Trophoblast cell (in vitro differentiated cells and primary cell): ENCODE measurements at regions not wholly inside any gene's neighbourhood (a gene's known extent, or its start where the extent isn't known, plus 50 kb on each side); places are given as distances from the start of the nearest gene placed in this dataset.

Experiments used
- DNase-seq, 2 donors: peaks; one replicate each; pipeline ENCODE4 v3.0.0-alpha.2; 2016
- H2AFZ ChIP-seq: 2 replicates; pipeline ENCODE4 v1.6.1; 2013; ENCODE audit warnings: low read length, moderate library complexity, mild to moderate bottlenecking; ENCODE audit not compliant: insufficient read depth, poor library complexity
- H2AK5ac ChIP-seq: 2 replicates; pipeline ENCODE4 v1.6.1; 2013; ENCODE audit warnings: mild to moderate bottlenecking, low read length
- H2BK120ac ChIP-seq: 2 replicates; pipeline ENCODE4 v1.6.1; 2013; ENCODE audit warnings: low read length, mild to moderate bottlenecking, moderate library complexity; ENCODE audit not compliant: insufficient read depth, poor library complexity
- H2BK12ac ChIP-seq: 2 replicates; pipeline ENCODE4 v1.6.1; 2013; ENCODE audit warnings: mild to moderate bottlenecking, low read length, moderate library complexity
- H2BK5ac ChIP-seq: 2 replicates; pipeline ENCODE4 v1.6.1; 2013; ENCODE audit warnings: low read length, low read depth, moderate library complexity, mild to moderate bottlenecking; ENCODE audit not compliant: poor library complexity
- H3K14ac ChIP-seq: 2 replicates; pipeline ENCODE4 v1.6.1; 2013; ENCODE audit warnings: mild to moderate bottlenecking, low read length
- H3K18ac ChIP-seq: 2 replicates; pipeline ENCODE4 v1.6.1; 2013; ENCODE audit warnings: mild to moderate bottlenecking, low read length
- H3K23ac ChIP-seq: 2 replicates; pipeline ENCODE4 v1.6.1; 2013; ENCODE audit warnings: low read length
- H3K27ac ChIP-seq: 2 replicates; pipeline ENCODE4 v1.5.1; 2013; ENCODE audit warnings: low read depth, mild to moderate bottlenecking, inconsistent platforms, low read length, moderate library complexity
- H3K27me3 ChIP-seq: 2 replicates; pipeline ENCODE4 v1.6.1; 2013; ENCODE audit warnings: inconsistent platforms, mild to moderate bottlenecking, low read length, moderate library complexity; ENCODE audit not compliant: insufficient read depth
- H3K36me3 ChIP-seq, 2 experiments: 1 replicate in 1 of 2; 2 replicates in 1 of 2; pipeline ENCODE4 v1.6.1; 2013; ENCODE audit warnings: low read length in 2 of 2, mild to moderate bottlenecking in 2 of 2, moderate library complexity in 1 of 2; ENCODE audit not compliant: insufficient read depth in 2 of 2, control insufficient read depth in 1 of 2
- H3K4ac ChIP-seq: 2 replicates; pipeline ENCODE4 v1.6.1; 2013; ENCODE audit warnings: low read depth, mild to moderate bottlenecking, low read length, moderate library complexity
- H3K4me1 ChIP-seq, 2 experiments: 1 replicate in 1 of 2; 2 replicates in 1 of 2; pipeline ENCODE4 v1.6.1; 2013; ENCODE audit warnings: low read length in 2 of 2, mild to moderate bottlenecking in 2 of 2, moderate library complexity in 1 of 2; ENCODE audit not compliant: insufficient read depth in 2 of 2, control insufficient read depth in 1 of 2
- H3K4me2 ChIP-seq: 2 replicates; pipeline ENCODE4 v1.6.1; 2013; ENCODE audit warnings: inconsistent platforms, mild to moderate bottlenecking, low read length, moderate library complexity
- H3K4me3 ChIP-seq: 2 replicates; pipeline ENCODE4 v1.5.1; 2013; ENCODE audit warnings: mild to moderate bottlenecking, low read depth, low read length, inconsistent platforms
- H3K79me1 ChIP-seq: one replicate; pipeline ENCODE4 v1.6.1; 2013; ENCODE audit warnings: low read length
- H3K79me2 ChIP-seq: 2 replicates; pipeline ENCODE4 v1.6.1; 2013; ENCODE audit warnings: low read length, mild to moderate bottlenecking; ENCODE audit not compliant: control insufficient read depth, insufficient read depth, poor library complexity
- H3K9ac ChIP-seq: 2 replicates; pipeline ENCODE4 v1.6.1; 2013; ENCODE audit warnings: mild to moderate bottlenecking, low read length
- H3K9me3 ChIP-seq: 2 replicates; pipeline ENCODE4 v1.6.1; 2013; ENCODE audit warnings: low read depth, mild to moderate bottlenecking, control low read depth, inconsistent platforms, low read length; ENCODE audit not compliant: insufficient read depth
- H4K12ac ChIP-seq: 2 replicates; pipeline ENCODE4 v1.6.1; 2013; ENCODE audit warnings: low read depth, mild to moderate bottlenecking, low read length, moderate library complexity
- H4K8ac ChIP-seq: 2 replicates; pipeline ENCODE4 v1.6.1; 2013; ENCODE audit warnings: low read depth, mild to moderate bottlenecking, low read length, moderate library complexity
- H4K91ac ChIP-seq: one replicate; pipeline ENCODE4 v1.6.1; 2013; ENCODE audit warnings: low read depth, mild to moderate bottlenecking, low read length, moderate library complexity
- WGBS: extraction: QIAGEN DNeasy Blood & Tissue Kit; methylation state at CpG from one replicate; pipeline ENCODE4 v1.1.7; 2013; ENCODE audit warnings: missing lambda C conversion rate; ENCODE audit not compliant: insufficient read length, insufficient coverage; ENCODE audit errors: extremely low coverage; 5-methylcytosine and 5-hydroxymethylcytosine counted together

GRCh38 chr10:62900829-62901571 lies 84.8 kb upstream of the EGR2 start:
- Histone ChIP-seq H3K27me3 (no peaks in the 10 kb centered on the region), H3K27ac (no peak overlapping the region), H3K4me3 (no peak overlapping the region), H3K18ac (no peak overlapping the region), H2BK12ac (no peak overlapping the region), H4K91ac (no peak overlapping the region), H3K36me3 (no peaks in the 10 kb centered on the region), H2AFZ (no peak overlapping the region), H3K4ac (no peak overlapping the region), H3K4me2 (no peak overlapping the region), H3K9me3 (no peaks in the 10 kb centered on the region), H3K79me1 (no peaks in the 10 kb centered on the region), H3K23ac (no peak overlapping the region), H2AK5ac (no peak overlapping the region), H4K8ac (no peak overlapping the region), H2BK120ac (no peak overlapping the region), H3K14ac (no peak overlapping the region), H3K79me2 (no peaks in the 10 kb centered on the region), H3K4me1 (no peaks in the 10 kb centered on the region), H4K12ac (no peak overlapping the region), H2BK5ac (no peak overlapping the region), H3K9ac (no peak overlapping the region)
- no CpG with 5 or more reads among the region's 4 CpGs for WGBS
- no peak for DNase-seq

GRCh38 chr10:62899311-62899710 lies 83.1 kb upstream of the EGR2 start:
- no CpG with 5 or more reads among the region's 3 CpGs for WGBS

GRCh38 chr10:62895063-62895462 lies 78.9 kb upstream of the EGR2 start:
- Histone ChIP-seq H2AK5ac (no peak overlapping the region), H4K12ac (no peak overlapping the region), H3K4ac (no peak overlapping the region), H3K4me2 (no peak overlapping the region), H3K36me3 (no peaks in the 10 kb centered on the region), H3K4me3 (no peak overlapping the region), H3K9me3 (peaks cover 1% of the 10 kb centered on the region), H2AFZ (no peak overlapping the region), H2BK12ac (no peak overlapping the region), H3K18ac (no peak overlapping the region), H2BK120ac (no peak overlapping the region), H3K9ac (no peak overlapping the region), H3K79me1 (no peaks in the 10 kb centered on the region), H3K23ac (no peak overlapping the region), H4K91ac (no peak overlapping the region), H3K27ac (no peak overlapping the region), H2BK5ac (no peak overlapping the region), H3K79me2 (no peaks in the 10 kb centered on the region), H3K27me3 (no peaks in the 10 kb centered on the region), H3K14ac (no peak overlapping the region), H4K8ac (no peak overlapping the region), H3K4me1 (no peaks in the 10 kb centered on the region)
- WGBS, result no CpG with 5 or more reads among the region's 4 CpGs
- DNase-seq, result peak in 1 of 2 donors; percentile 9

More at GRCh38 chr10:62899311-62899710, 83.1 kb upstream of the EGR2 start:
- Histone ChIP-seq H3K9ac (no peak overlapping the region), H4K12ac (no peak overlapping the region), H3K79me1 (no peaks in the 10 kb centered on the region), H3K4me1 (no peaks in the 10 kb centered on the region), H3K4me2 (no peak overlapping the region), H4K8ac (no peak overlapping the region), H2BK5ac (no peak overlapping the region), H2AK5ac (no peak overlapping the region), H4K91ac (no peak overlapping the region), H3K18ac (no peak overlapping the region), H3K79me2 (no peaks in the 10 kb centered on the region), H3K23ac (no peak overlapping the region), H3K27ac (no peak overlapping the region), H2BK12ac (no peak overlapping the region), H3K9me3 (no peaks in the 10 kb centered on the region), H3K36me3 (no peaks in the 10 kb centered on the region), H3K4me3 (no peak overlapping the region), H3K14ac (no peak overlapping the region), H3K4ac (no peak overlapping the region), H2BK120ac (no peak overlapping the region), H2AFZ (no peak overlapping the region), H3K27me3 (no peaks in the 10 kb centered on the region)
- no peak for DNase-seq

- H3K4me1 ChIP-seq, result no peaks in the 10 kb centered on the region
- H3K4me2 ChIP-seq, result no peak overlapping the region
- H3K79me1 ChIP-seq, result no peaks in the 10 kb centered on the region
- no peaks in the 10 kb centered on the region for H3K27me3 ChIP-seq
- no peak overlapping the region for H3K27ac ChIP-seq
- no peak overlapping the region for H4K12ac ChIP-seq
- H3K4ac ChIP-seq, result no peak overlapping the region
- H3K9ac ChIP-seq, result no peak overlapping the region
- H2BK120ac ChIP-seq, result no peak overlapping the region
- no peaks in the 10 kb centered on the region for H3K79me2 ChIP-seq
- no peak overlapping the region for H2BK12ac ChIP-seq
- H2AFZ ChIP-seq, result no peak overlapping the region
- H3K14ac ChIP-seq, result no peak overlapping the region
- H2BK5ac ChIP-seq, result no peak overlapping the region
- no peak overlapping the region for H2AK5ac ChIP-seq
- H3K18ac ChIP-seq, result no peak overlapping the region
- H4K8ac ChIP-seq, result no peak overlapping the region
- no peak overlapping the region for H3K4me3 ChIP-seq
- no peaks in the 10 kb centered on the region for H3K36me3 ChIP-seq
- H3K23ac ChIP-seq, result no peak overlapping the region
- H4K91ac ChIP-seq, result no peak overlapping the region
- WGBS, result no CpG with 5 or more reads among the region's 3 CpGs
- H3K9me3 ChIP-seq, result peaks cover 1% of the 10 kb centered on the region
- no peak for DNase-seq
Observed at GRCh38 chr10:62894156-62894555, 78.0 kb upstream of the EGR2 start.
